ENCODE measurements at regions not wholly inside any gene's neighbourhood (a gene's known extent, or its start where the extent isn't known, plus 50 kb on each side); places are given as distances from the start of the nearest gene placed in this dataset.

DNA sequence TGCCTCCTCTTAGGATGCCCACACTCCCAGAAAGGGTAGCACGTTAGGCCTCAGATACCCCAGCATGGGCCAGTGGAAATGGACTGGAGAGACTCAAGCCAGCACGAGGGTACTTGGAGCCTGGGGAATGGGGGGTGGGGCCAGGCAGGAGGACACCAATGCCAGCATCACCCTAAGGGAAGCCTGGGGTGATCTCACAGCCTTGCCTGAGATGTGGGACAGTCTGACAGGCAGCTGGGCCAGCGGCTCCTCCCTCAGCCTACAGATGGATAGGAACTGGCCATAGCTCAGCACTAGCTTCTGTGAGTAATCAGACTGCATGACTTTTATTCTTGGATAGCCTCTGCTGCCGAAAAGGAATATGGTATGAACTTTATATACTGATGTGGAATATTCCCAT lies 59.6 kb upstream of the MRPS22 start:
- Histone ChIP-seq H3K36me3 (ENCODE audit: control insufficient read depth in 5 of 5, insufficient read depth in 5 of 5, low read length in 5 of 5) (no peaks in the 10 kb centered on the region), H3K4me1 (ENCODE audit: control insufficient read depth in 5 of 5, insufficient read depth in 5 of 5, low read length in 5 of 5) (no peaks in the 10 kb centered on the region), H3K9me3 (ENCODE audit: control insufficient read depth in 5 of 5, low read length in 5 of 5) (no peaks in the 10 kb centered on the region), H3K9ac (ENCODE audit: low read length in 5 of 5) (no peak overlapping the region), H3K4me3 (ENCODE audit: low read depth in 1 of 5, low read length in 5 of 5) (no peak overlapping the region), H3K27me3 (ENCODE audit: control insufficient read depth in 5 of 5, insufficient read depth in 4 of 5, low read length in 5 of 5) (peaks cover 0 to 6% (median 0%) of the 10 kb centered on the region in 5 donors), H3K27ac (ENCODE audit: low read depth, low read length) (no peak overlapping the region)

DNA sequence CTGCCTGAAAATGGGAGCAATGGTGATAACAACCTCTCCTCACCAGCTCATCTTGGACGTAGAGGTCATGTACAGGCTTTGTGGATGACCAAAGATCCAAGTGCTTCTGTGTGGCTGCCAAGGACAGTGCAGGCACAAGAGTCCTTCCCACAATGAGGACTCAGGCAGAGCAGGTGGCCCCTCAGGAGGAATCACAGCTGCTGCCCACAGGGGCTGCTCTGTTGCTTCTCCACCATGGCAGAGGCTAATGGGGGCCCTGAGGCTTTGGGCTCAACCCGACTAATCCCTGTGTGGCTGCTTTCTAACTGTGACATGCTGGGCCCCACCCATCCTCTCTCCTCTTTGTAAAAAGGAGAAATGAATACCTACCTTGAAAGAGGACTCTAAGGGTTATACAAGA lies 58.1 kb upstream of the MRPS22 start:
- Histone ChIP-seq H3K4me1 (ENCODE audit: control insufficient read depth in 5 of 5, insufficient read depth in 5 of 5, low read length in 5 of 5) (no peaks in the 10 kb centered on the region), H3K27me3 (ENCODE audit: control insufficient read depth in 5 of 5, insufficient read depth in 4 of 5, low read length in 5 of 5) (peaks cover 0 to 6% (median 0%) of the 10 kb centered on the region in 5 donors), H3K27ac (ENCODE audit: low read depth, low read length) (no peak overlapping the region), H3K9ac (ENCODE audit: low read length in 5 of 5) (no peak overlapping the region), H3K4me3 (ENCODE audit: low read depth in 1 of 5, low read length in 5 of 5) (no peak overlapping the region), H3K36me3 (ENCODE audit: control insufficient read depth in 5 of 5, insufficient read depth in 5 of 5, low read length in 5 of 5) (no peaks in the 10 kb centered on the region), H3K9me3 (ENCODE audit: control insufficient read depth in 5 of 5, low read length in 5 of 5) (no peaks in the 10 kb centered on the region)

DNA sequence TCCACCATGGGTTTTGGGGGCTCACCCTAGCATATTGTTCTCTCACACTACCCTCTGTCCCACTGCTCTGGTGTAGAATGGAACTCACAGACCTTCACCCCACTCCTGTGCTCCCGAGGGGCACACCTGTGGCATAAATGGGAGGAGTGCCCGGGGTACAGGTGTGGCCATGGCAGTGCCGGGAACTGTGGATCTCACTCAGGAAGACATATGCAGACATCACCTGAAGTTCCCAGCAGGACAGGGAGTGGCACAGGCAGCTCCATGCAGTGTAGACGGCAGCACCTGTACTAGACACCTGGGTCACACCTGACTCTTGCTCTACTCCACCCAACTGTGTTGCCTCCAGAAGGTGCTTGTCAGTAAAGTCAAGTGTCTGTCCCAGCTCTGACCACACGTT lies 57.6 kb upstream of the MRPS22 start:
- Histone ChIP-seq H3K9me3 (ENCODE audit: control insufficient read depth in 5 of 5, low read length in 5 of 5) (no peaks in the 10 kb centered on the region), H3K27ac (ENCODE audit: low read depth, low read length) (no peak overlapping the region), H3K9ac (ENCODE audit: low read length in 5 of 5) (no peak overlapping the region), H3K36me3 (ENCODE audit: control insufficient read depth in 5 of 5, insufficient read depth in 5 of 5, low read length in 5 of 5) (no peaks in the 10 kb centered on the region), H3K27me3 (ENCODE audit: control insufficient read depth in 5 of 5, insufficient read depth in 4 of 5, low read length in 5 of 5) (peaks cover 0 to 6% (median 0%) of the 10 kb centered on the region in 5 donors), H3K4me1 (ENCODE audit: control insufficient read depth in 5 of 5, insufficient read depth in 5 of 5, low read length in 5 of 5) (no peaks in the 10 kb centered on the region), H3K4me3 (ENCODE audit: low read depth in 1 of 5, low read length in 5 of 5) (no peak overlapping the region)

DNA sequence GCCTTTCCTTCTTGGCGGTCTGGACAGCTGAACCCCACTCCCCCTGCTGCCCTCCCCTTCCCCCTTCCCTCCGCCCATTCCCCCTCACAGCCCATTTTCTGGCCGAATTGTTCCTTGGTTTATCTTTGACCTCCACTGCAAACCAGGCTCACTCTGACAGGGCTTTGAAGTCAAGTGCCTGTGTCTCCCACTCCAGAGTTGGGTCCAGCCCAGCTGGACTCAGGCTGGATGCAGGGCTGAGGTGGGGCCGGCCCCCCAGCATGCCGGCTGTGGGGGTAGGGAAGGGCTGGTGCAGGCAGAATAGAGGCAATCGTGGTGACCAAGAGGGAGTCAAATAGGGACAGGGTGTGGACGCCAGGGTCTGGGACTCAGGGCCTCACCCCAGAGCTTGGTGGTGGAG lies 57.0 kb upstream of the MRPS22 start:
- Histone ChIP-seq H3K4me1 (ENCODE audit: control insufficient read depth in 5 of 5, insufficient read depth in 5 of 5, low read length in 5 of 5) (no peaks in the 10 kb centered on the region), H3K4me3 (ENCODE audit: low read depth in 1 of 5, low read length in 5 of 5) (no peak overlapping the region), H3K9ac (ENCODE audit: low read length in 5 of 5) (no peak overlapping the region), H3K27ac (ENCODE audit: low read depth, low read length) (no peak overlapping the region), H3K9me3 (ENCODE audit: control insufficient read depth in 5 of 5, low read length in 5 of 5) (no peaks in the 10 kb centered on the region), H3K27me3 (ENCODE audit: control insufficient read depth in 5 of 5, insufficient read depth in 4 of 5, low read length in 5 of 5) (peaks cover 0 to 6% (median 0%) of the 10 kb centered on the region in 5 donors), H3K36me3 (ENCODE audit: control insufficient read depth in 5 of 5, insufficient read depth in 5 of 5, low read length in 5 of 5) (no peaks in the 10 kb centered on the region)

DNA sequence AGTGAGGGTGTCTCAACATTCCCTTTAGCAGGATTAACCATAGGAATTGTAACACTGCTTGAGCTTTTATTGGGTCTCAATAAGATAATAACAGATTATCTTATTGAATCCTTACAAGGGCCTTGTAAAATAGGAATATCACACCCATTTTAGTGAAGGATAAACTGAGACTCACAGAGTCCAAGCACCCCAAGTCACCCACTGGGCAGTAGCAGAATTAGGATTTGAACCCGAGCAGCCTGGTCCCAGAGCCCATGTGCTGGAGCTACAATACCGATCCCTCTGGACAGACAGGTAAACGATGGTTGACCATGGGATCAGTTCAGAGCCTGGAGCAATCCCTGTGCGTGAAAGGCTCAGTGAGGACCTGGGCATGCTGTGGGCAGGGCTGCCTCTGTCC lies 56.3 kb upstream of the MRPS22 start:
- H3K4me1 ChIP-seq (ENCODE audit: control insufficient read depth in 5 of 5, insufficient read depth in 5 of 5, low read length in 5 of 5), result no peaks in the 10 kb centered on the region
- no peaks in the 10 kb centered on the region for H3K36me3 ChIP-seq (ENCODE audit: control insufficient read depth in 5 of 5, insufficient read depth in 5 of 5, low read length in 5 of 5)
- peaks cover 0 to 6% (median 0%) of the 10 kb centered on the region in 5 donors for H3K27me3 ChIP-seq (ENCODE audit: control insufficient read depth in 5 of 5, insufficient read depth in 4 of 5, low read length in 5 of 5)
- no peaks in the 10 kb centered on the region for H3K9me3 ChIP-seq (ENCODE audit: control insufficient read depth in 5 of 5, low read length in 5 of 5)
- H3K9ac ChIP-seq (ENCODE audit: low read length in 5 of 5), result no peak overlapping the region
- no peak overlapping the region for H3K4me3 ChIP-seq (ENCODE audit: low read depth in 1 of 5, low read length in 5 of 5)
- H3K27ac ChIP-seq (ENCODE audit: low read depth, low read length), result no peak overlapping the region

DNA sequence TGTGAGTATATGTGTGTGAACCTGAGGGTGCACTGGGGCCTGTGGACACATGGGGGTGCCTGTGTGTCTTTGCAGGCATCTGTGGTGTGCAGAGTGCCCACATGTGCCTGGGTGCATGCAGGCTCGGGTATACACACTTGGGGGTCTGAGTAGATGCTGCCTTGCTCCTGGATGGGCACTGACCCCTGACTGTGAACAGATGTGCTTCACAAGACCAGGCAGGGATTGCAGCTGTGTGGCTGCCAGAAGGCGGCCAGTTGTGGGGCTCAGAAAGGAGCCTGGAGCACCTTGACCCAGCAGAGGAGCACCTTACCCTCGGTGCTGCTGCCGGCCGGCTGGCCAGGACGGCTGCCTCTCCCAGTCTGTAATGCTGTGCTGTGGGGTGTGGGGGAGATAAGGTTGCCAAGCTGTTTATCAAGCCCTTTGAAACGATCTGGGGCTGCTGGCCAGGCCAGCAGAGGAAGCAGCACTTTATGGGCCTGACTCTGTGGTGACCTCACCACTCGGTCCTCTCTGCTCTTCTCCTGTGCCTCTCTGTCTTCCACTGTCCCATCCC lies 55.5 kb upstream of the MRPS22 start:
- Histone ChIP-seq H3K36me3 (ENCODE audit: control insufficient read depth in 5 of 5, insufficient read depth in 5 of 5, low read length in 5 of 5) (no peaks in the 10 kb centered on the region), H3K27me3 (ENCODE audit: control insufficient read depth in 5 of 5, insufficient read depth in 4 of 5, low read length in 5 of 5) (peaks cover 0 to 6% (median 0%) of the 10 kb centered on the region in 5 donors), H3K4me3 (ENCODE audit: low read depth in 1 of 5, low read length in 5 of 5) (no peak overlapping the region), H3K4me1 (ENCODE audit: control insufficient read depth in 5 of 5, insufficient read depth in 5 of 5, low read length in 5 of 5) (no peaks in the 10 kb centered on the region), H3K9ac (ENCODE audit: low read length in 5 of 5) (no peak overlapping the region), H3K9me3 (ENCODE audit: control insufficient read depth in 5 of 5, low read length in 5 of 5) (no peaks in the 10 kb centered on the region), H3K27ac (ENCODE audit: low read depth, low read length) (no peak overlapping the region)

DNA sequence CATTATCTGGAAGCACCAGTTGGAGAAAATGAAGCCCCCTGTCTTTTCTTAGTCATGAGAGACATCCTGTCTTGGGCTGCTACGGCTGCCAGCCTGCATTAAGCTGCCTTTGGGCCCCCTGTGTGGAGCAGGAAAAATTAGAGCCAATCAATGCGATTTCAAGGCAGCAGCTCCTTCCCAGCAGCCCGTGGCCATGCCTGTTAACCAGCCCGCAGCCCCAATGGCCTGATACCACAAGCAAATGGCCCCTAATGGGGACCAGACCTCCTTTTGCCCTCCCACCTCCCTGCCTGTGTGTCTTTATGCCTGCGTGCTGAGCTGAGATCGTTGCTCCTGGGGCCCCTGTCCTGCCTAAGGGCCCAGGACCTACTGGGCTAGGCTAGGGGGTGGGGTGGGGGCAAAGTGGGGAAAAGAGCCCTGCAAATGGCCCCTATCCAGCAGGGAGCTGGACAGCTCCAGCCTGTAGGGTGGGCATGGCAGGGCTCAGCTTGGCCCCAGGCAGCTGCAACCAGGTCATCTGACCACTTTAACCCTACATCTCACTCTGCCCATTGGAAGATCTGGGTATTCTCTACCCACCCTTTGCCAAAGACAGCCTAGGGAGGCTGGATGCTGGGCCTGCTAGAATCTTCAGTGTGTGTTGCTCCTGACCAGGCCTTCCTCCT lies 53.8 kb upstream of the MRPS22 start:
- no peak overlapping the region for H3K4me3 ChIP-seq (ENCODE audit: low read depth in 1 of 5, low read length in 5 of 5)
- H3K27ac ChIP-seq (ENCODE audit: low read depth, low read length), result no peak overlapping the region
- no peak overlapping the region for H3K9ac ChIP-seq (ENCODE audit: low read length in 5 of 5)
- H3K36me3 ChIP-seq (ENCODE audit: control insufficient read depth in 5 of 5, insufficient read depth in 5 of 5, low read length in 5 of 5), result no peaks in the 10 kb centered on the region
- H3K4me1 ChIP-seq (ENCODE audit: control insufficient read depth in 5 of 5, insufficient read depth in 5 of 5, low read length in 5 of 5), result no peaks in the 10 kb centered on the region
- H3K27me3 ChIP-seq (ENCODE audit: control insufficient read depth in 5 of 5, insufficient read depth in 4 of 5, low read length in 5 of 5), result peaks cover 0 to 6% (median 0%) of the 10 kb centered on the region in 5 donors
- H3K9me3 ChIP-seq (ENCODE audit: control insufficient read depth in 5 of 5, low read length in 5 of 5), result no peaks in the 10 kb centered on the region

DNA sequence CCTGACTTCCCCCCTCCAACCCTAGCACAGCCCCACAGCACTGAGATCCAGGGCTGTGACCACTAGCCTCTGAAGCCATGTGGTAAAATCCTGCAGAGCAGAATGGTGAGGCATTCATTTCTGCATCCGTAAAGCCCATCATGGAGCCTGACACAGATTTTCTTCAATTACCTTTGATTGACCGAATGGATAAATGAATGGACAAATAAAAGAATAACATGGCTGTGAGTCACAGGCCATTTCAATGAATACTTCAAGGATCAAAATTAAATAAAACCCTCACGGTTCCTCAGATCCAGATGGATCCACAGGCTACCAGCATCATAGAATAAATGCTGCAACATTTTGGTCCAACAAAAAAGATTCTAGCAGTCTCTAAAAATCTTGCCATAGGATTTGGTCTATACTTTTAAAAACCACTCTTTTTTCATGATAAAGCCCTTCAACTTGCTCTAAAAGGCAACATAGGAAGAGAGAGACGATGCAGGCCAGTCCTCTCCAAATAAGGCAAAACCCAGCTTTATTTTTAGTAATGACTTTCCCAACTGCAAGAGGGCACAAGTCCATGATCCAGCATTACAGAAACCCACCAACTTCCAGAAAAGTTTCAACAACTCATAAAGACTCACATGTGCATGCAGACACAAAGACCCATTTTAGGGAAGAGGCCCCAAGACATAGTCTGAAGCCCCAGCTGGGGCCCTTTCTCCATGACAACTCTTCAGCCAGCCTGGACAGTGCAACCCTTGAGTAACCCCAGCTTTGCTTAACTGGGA lies 52.4 kb upstream of the MRPS22 start:
- no peaks in the 10 kb centered on the region for H3K4me1 ChIP-seq (ENCODE audit: control insufficient read depth in 5 of 5, insufficient read depth in 5 of 5, low read length in 5 of 5)
- no peak overlapping the region for H3K9ac ChIP-seq (ENCODE audit: low read length in 5 of 5)
- no peaks in the 10 kb centered on the region for H3K9me3 ChIP-seq (ENCODE audit: control insufficient read depth in 5 of 5, low read length in 5 of 5)
- H3K27me3 ChIP-seq (ENCODE audit: control insufficient read depth in 5 of 5, insufficient read depth in 4 of 5, low read length in 5 of 5), result peaks cover 0 to 3% (median 0%) of the 10 kb centered on the region in 5 donors
- no peak overlapping the region for H3K27ac ChIP-seq (ENCODE audit: low read depth, low read length)
- H3K4me3 ChIP-seq (ENCODE audit: low read depth in 1 of 5, low read length in 5 of 5), result no peak overlapping the region
- H3K36me3 ChIP-seq (ENCODE audit: control insufficient read depth in 5 of 5, insufficient read depth in 5 of 5, low read length in 5 of 5), result no peaks in the 10 kb centered on the region

DNA sequence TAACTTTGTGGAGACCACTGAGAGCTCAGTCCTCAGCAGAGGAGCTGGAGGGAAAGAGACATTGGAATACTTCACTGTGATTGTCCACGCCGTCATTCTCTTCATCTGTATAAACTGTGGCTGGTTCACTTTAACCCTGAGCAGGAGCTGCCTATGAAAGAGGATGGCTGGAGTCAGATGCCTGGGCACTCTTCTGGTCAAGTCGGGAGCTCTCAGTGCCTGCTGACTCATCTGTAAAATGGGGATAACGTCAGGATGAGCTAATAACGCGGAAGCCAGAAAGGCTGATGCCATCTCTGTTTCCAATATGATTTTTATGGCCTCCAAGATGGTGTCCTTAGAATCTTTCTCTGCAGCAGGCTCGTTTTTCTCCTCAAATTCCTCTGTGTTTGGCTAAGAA lies 51.6 kb upstream of the MRPS22 start:
- Histone ChIP-seq H3K9me3 (ENCODE audit: control insufficient read depth in 5 of 5, low read length in 5 of 5) (no peaks in the 10 kb centered on the region), H3K4me3 (ENCODE audit: low read depth in 1 of 5, low read length in 5 of 5) (no peak overlapping the region), H3K27ac (ENCODE audit: low read depth, low read length) (no peak overlapping the region), H3K9ac (ENCODE audit: low read length in 5 of 5) (no peak overlapping the region), H3K27me3 (ENCODE audit: control insufficient read depth in 5 of 5, insufficient read depth in 4 of 5, low read length in 5 of 5) (peaks cover 0 to 3% (median 0%) of the 10 kb centered on the region in 5 donors), H3K4me1 (ENCODE audit: control insufficient read depth in 5 of 5, insufficient read depth in 5 of 5, low read length in 5 of 5) (no peaks in the 10 kb centered on the region), H3K36me3 (ENCODE audit: control insufficient read depth in 5 of 5, insufficient read depth in 5 of 5, low read length in 5 of 5) (no peaks in the 10 kb centered on the region)
